ENCODE measurements at regions not wholly inside any gene's neighbourhood (a gene's known extent, or its start where the extent isn't known, plus 50 kb on each side); places are given as distances from the start of the nearest gene placed in this dataset.

DNA sequence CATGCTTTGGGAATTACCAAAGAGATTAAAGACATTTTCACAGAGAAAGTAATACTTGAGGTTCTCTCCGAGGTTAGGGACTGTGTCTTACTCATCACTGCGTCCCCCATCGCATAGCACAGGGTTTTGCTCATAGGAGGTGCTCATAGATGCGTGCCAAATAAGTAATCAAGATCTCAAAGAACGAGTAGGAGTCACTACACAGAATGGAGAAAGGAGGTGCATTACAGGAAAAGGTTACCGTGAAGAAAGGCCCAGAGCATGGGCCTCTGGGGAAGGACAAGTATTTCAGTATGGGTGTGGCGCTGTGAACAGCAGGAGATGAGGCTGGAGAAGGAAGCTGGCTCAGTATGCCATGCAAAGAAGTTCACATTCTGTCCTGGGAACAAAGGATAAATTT is 182.4 kb downstream of the ACTL7B start:
- intact Hi-C loops (cut with micrococcal nuclease) (no loop called here), in situ Hi-C loops (cut with MboI; ENCODE audit: low sequenced_read_pairs) (no loop called here), dilution Hi-C loops (cut with HindIII; ENCODE audit: low sequenced_read_pairs, unreplicated experiment) (no loop called here)
- H3K4me1 ChIP-seq (ENCODE audit: control insufficient read depth, insufficient read depth, low read length): no peaks in the 10 kb centered on the region; the same call in 1 of the 2 replicates
- no peak for DNase-seq
- H4K5ac ChIP-seq (ENCODE audit: low read depth, low read length): no peak overlapping the region
- no peak overlapping the region for H3K4ac ChIP-seq (ENCODE audit: low read depth, low read length)
- no peaks in the 10 kb centered on the region; the same call in 1 of the 2 replicates for H3K9me1 ChIP-seq (ENCODE audit: insufficient read depth, low read length)
- H3K27me3 ChIP-seq (ENCODE audit: control insufficient read depth, insufficient read depth, low read length): no peaks in the 10 kb centered on the region
- no peak overlapping the region for H3K14ac ChIP-seq (replicated peaks; ENCODE audit: low read depth, low read length)
- H3K18ac ChIP-seq (ENCODE audit: low read depth, low read length): no peak overlapping the region
- H2BK15ac ChIP-seq (ENCODE audit: low read depth, low read length): no peak overlapping the region
- H4K8ac ChIP-seq (ENCODE audit: low read depth in 2 of 2, low read length in 2 of 2): no peak overlapping the region
- no peak overlapping the region for H3K56ac ChIP-seq (ENCODE audit: extremely low read depth, insufficient read depth, low read length)
- no peak overlapping the region for H3K9ac ChIP-seq (ENCODE audit: low read depth, low read length)
- H2AFZ ChIP-seq (replicated peaks; ENCODE audit: low read length, poor library complexity): no peak overlapping the region
- H2AK9ac ChIP-seq (replicated peaks; ENCODE audit: low read depth, low read length, poor library complexity): no peak overlapping the region
- H2AK5ac ChIP-seq (ENCODE audit: low read depth, low read length): no peak overlapping the region
- H3K9me3 ChIP-seq (ENCODE audit: control insufficient read depth, insufficient read depth, low read length): no peaks in the 10 kb centered on the region
- 58% methylated on average over 7 of the region's 7 CpGs; no CpG with 5 or more reads in 1 of the 2 experiments for WGBS, 2 experiments (ENCODE audit: extremely low coverage in 2 of 2, insufficient read length in 1 of 2)
- no peak overlapping the region for H3K27ac ChIP-seq (ENCODE audit: insufficient read depth, low read length)
- no peak overlapping the region for H2BK120ac ChIP-seq (ENCODE audit: low read depth, low read length)
- POLR2A ChIA-PET (ENCODE audit: unreplicated experiment): no interaction called here
- BruUV-seq (replicated peaks): no TSS peak
- H3K23ac ChIP-seq (ENCODE audit: low read depth, low read length): no peak overlapping the region
- H4K91ac ChIP-seq (ENCODE audit: insufficient read depth, low read depth, low read length): no peak overlapping the region
- H4K20me1 ChIP-seq (ENCODE audit: insufficient read depth, low read length): no peaks in the 10 kb centered on the region
- no peak overlapping the region for H2BK20ac ChIP-seq (ENCODE audit: low read depth, low read length)
- no peak overlapping the region for H3K4me2 ChIP-seq (ENCODE audit: low read depth, low read length)
- CTCF ChIA-PET: no interaction called here
- H3K36me3 ChIP-seq (ENCODE audit: control insufficient read depth, insufficient read depth, low read length): no peaks in the 10 kb centered on the region
- no peak for ATAC-seq (ENCODE audit: low read depth)
- TF ChIP-seq CEBPB (IDR thresholded peaks at IDR 0.05; ENCODE audit: low read depth, low read length) (no peak), MXI1 (IDR thresholded peaks at IDR 0.05; ENCODE audit: borderline replicate concordance, low read depth, low read length) (no peak), ELK1 (IDR thresholded peaks at IDR 0.05; ENCODE audit: borderline replicate concordance, low read depth, low read length) (no peak), FOS (IDR thresholded peaks at IDR 0.05; ENCODE audit: low read depth, low read length) (no peak)
- no peaks in the 10 kb centered on the region for H3K79me1 ChIP-seq (ENCODE audit: low read depth in 1 of 2, low read length in 2 of 2)
- H3K4me3 ChIP-seq (ENCODE audit: insufficient read depth, low read depth, low read length): no peak overlapping the region
- no peak overlapping the region for H2BK5ac ChIP-seq (ENCODE audit: low read depth, low read length, poor library complexity, severe bottlenecking)
